OCI-LY1 (cell line): ENCODE measurements at regions not wholly inside any gene's neighbourhood (a gene's known extent, or its start where the extent isn't known, plus 50 kb on each side); places are given as distances from the start of the nearest gene placed in this dataset.

Experiments
- H2AFZ ChIP-seq: fragments of 200-600 bp; sonication (generic), shearing (Covaris generic); 2 replicates; pipeline ENCODE4 v1.6.0; 2014; ENCODE audit warnings: antibody characterized with exemption, mild to moderate bottlenecking, low read length
- H3F3A ChIP-seq: fragments of 200-600 bp; sonication (generic), shearing (Covaris generic); 2 replicates; pipeline ENCODE4 v1.6.0; 2014; ENCODE audit warnings: mild to moderate bottlenecking, antibody characterized with exemption, low read length, moderate library complexity; ENCODE audit not compliant: insufficient read depth
- H3K27ac ChIP-seq: fragments of 200-600 bp; sonication (generic); 2 replicates; pipeline ENCODE4 v1.5.1; 2014; ENCODE audit warnings: low read length, mixed run types, mild to moderate bottlenecking, low read depth; ENCODE audit not compliant: poor library complexity, severe bottlenecking
- H3K27me3 ChIP-seq: fragments of 200-600 bp; sonication (generic); 2 replicates; pipeline ENCODE4 v1.6.0; 2014; ENCODE audit warnings: antibody characterized with exemption, mild to moderate bottlenecking, low read length, moderate library complexity; ENCODE audit not compliant: insufficient read depth
- H3K36me3 ChIP-seq: fragments of 200-600 bp; sonication (generic); 2 replicates; pipeline ENCODE4 v1.6.1; 2014; ENCODE audit warnings: mild to moderate bottlenecking, antibody characterized with exemption, low read length, moderate library complexity, mixed read lengths; ENCODE audit not compliant: insufficient read depth
- H3K4me1 ChIP-seq: fragments of 200-600 bp; sonication (generic); 2 replicates; pipeline ENCODE4 v1.5.1; 2014; ENCODE audit warnings: mild to moderate bottlenecking, low read length, moderate library complexity; ENCODE audit not compliant: insufficient read depth, severe bottlenecking
- H3K4me2 ChIP-seq: fragments of 200-600 bp; sonication (generic), shearing (Covaris generic); 2 replicates; pipeline ENCODE4 v1.6.1; 2014; ENCODE audit warnings: low read length
- H3K4me3 ChIP-seq: fragments of 200-600 bp; sonication (generic); 2 replicates; pipeline ENCODE4 v1.5.1; 2014; ENCODE audit warnings: low read length, low read depth, mild to moderate bottlenecking, mixed read lengths; ENCODE audit not compliant: poor library complexity, severe bottlenecking
- H3K79me2 ChIP-seq: fragments of 200-600 bp; shearing (Covaris generic); 2 replicates; pipeline ENCODE4 v1.6.1; 2016; ENCODE audit warnings: mixed run types, low read length, mixed read lengths; ENCODE audit not compliant: insufficient read depth
- H3K9ac ChIP-seq: fragments of 200-600 bp; sonication (generic), shearing (Covaris generic); 2 replicates; pipeline ENCODE4 v1.6.1; 2014; ENCODE audit warnings: mild to moderate bottlenecking, low read length, mixed read lengths
- H3K9me2 ChIP-seq: fragments of 200-600 bp; sonication (generic), shearing (Covaris generic); 2 replicates; pipeline ENCODE4 v1.6.1; 2014; ENCODE audit warnings: low read depth, mild to moderate bottlenecking, low read length, mixed read lengths
- H3K9me3 ChIP-seq: fragments of 200-600 bp; shearing (Covaris generic); 2 replicates; pipeline ENCODE4 v1.6.1; 2014; ENCODE audit warnings: low read length, mixed read lengths
- H4K20me1 ChIP-seq: fragments of 200-600 bp; sonication (generic), shearing (Covaris generic); 2 replicates; pipeline ENCODE4 v1.6.0; 2016; ENCODE audit warnings: mild to moderate bottlenecking, low read length; ENCODE audit not compliant: insufficient read depth
- CTCF ChIP-seq: fragments of 200-600 bp; sonication (generic), shearing (Covaris generic); IDR thresholded peaks from 2 replicates; pipeline ENCODE4 v1.5.1; 2017; ENCODE audit warnings: mild to moderate bottlenecking, antibody characterized with exemption, low read length, moderate library complexity, mixed read lengths
- EZH2 ChIP-seq: fragments of 200-600 bp; sonication (generic), shearing (Covaris generic); IDR thresholded peaks from 2 replicates; pipeline ENCODE4 v1.8.0; 2017; ENCODE audit warnings: borderline replicate concordance, mixed run types, mild to moderate bottlenecking, antibody characterized with exemption, low read length, moderate library complexity, mixed read lengths

GRCh38 chr11:92725352-92725751, 244.1 kb upstream of the MTNR1B start:
- Histone ChIP-seq H3K9me3 (no peaks in the 10 kb centered on the region), H3K9me2 (no peaks in the 10 kb centered on the region), H4K20me1 (no peaks in the 10 kb centered on the region), H3K27me3 (no peaks in the 10 kb centered on the region), H3F3A (no peaks in the 10 kb centered on the region), H3K4me3 (no peak overlapping the region), H3K36me3 (no peaks in the 10 kb centered on the region), H3K27ac (no peak overlapping the region), H3K79me2 (no peaks in the 10 kb centered on the region), H3K4me1 (no peaks in the 10 kb centered on the region), H2AFZ (no peak overlapping the region), H3K9ac (no peak overlapping the region), H3K4me2 (no peak overlapping the region)
- TF ChIP-seq EZH2 (no peak), CTCF (no peak)

- Histone ChIP-seq H3K27me3 (no peaks in the 10 kb centered on the region), H3F3A (no peaks in the 10 kb centered on the region), H3K4me2 (no peak overlapping the region), H3K4me1 (no peaks in the 10 kb centered on the region), H2AFZ (no peak overlapping the region), H3K9me2 (no peaks in the 10 kb centered on the region), H3K9ac (no peak overlapping the region), H3K79me2 (no peaks in the 10 kb centered on the region), H4K20me1 (no peaks in the 10 kb centered on the region), H3K36me3 (no peaks in the 10 kb centered on the region), H3K4me3 (no peak overlapping the region), H3K27ac (no peak overlapping the region), H3K9me3 (no peaks in the 10 kb centered on the region)
- TF ChIP-seq CTCF = no peak
- no peak for TF ChIP-seq EZH2
Measured at GRCh38 chr11:92727123-92727522, 242.3 kb upstream of the MTNR1B start.

- H3K9me2 ChIP-seq = no peaks in the 10 kb centered on the region
- H2AFZ ChIP-seq = no peak overlapping the region
- H3K79me2 ChIP-seq = no peaks in the 10 kb centered on the region
- TF ChIP-seq EZH2 = no peak
- TF ChIP-seq CTCF = no peak
- H3K4me2 ChIP-seq = no peak overlapping the region
- no peaks in the 10 kb centered on the region for H3K9me3 ChIP-seq
- no peak overlapping the region for H3K4me3 ChIP-seq
- no peaks in the 10 kb centered on the region for H3K27me3 ChIP-seq
- no peak overlapping the region for H3K9ac ChIP-seq
- no peaks in the 10 kb centered on the region for H3K36me3 ChIP-seq
- no peak overlapping the region for H3K27ac ChIP-seq
- H3K4me1 ChIP-seq = no peaks in the 10 kb centered on the region
- H3F3A ChIP-seq = no peaks in the 10 kb centered on the region
- H4K20me1 ChIP-seq = no peaks in the 10 kb centered on the region
Measured at GRCh38 chr11:92727769-92728168, 241.7 kb upstream of the MTNR1B start.
